ENCODE measurements at regions not wholly inside any gene's neighbourhood (a gene's known extent, or its start where the extent isn't known, plus 50 kb on each side); places are given as distances from the start of the nearest gene placed in this dataset.

- no peak overlapping the region for H3K4me3 ChIP-seq (ENCODE audit: low read depth, low read length)
- DNase-seq (ENCODE audit: low read depth), result no peak
- TF ChIP-seq CTCF (conservative IDR thresholded peaks at IDR 0.05; ENCODE audit: low read depth, low read length), result no peak
Measured at GRCh38 chr7:49125246-49125645, 200.9 kb downstream of the CDC14C start.

- no peak for DNase-seq (ENCODE audit: low read depth)
- TF ChIP-seq CTCF (conservative IDR thresholded peaks at IDR 0.05; ENCODE audit: low read depth, low read length), result no peak
- H3K4me3 ChIP-seq (ENCODE audit: low read depth, low read length), result no peak overlapping the region
Measured at GRCh38 chr7:49127359-49127913, 203.1 kb downstream of the CDC14C start.

- DNase-seq (ENCODE audit: low read depth), result no peak
- TF ChIP-seq CTCF (conservative IDR thresholded peaks at IDR 0.05; ENCODE audit: low read depth, low read length), result no peak
- H3K4me3 ChIP-seq (ENCODE audit: low read depth, low read length), result no peak overlapping the region
Measured at GRCh38 chr7:49137978-49138377, 213.6 kb downstream of the CDC14C start.

GRCh38 chr7:49150486-49150885, 226.1 kb downstream of the CDC14C start:
- DNase-seq (ENCODE audit: low read depth), result no peak
- no peak overlapping the region for H3K4me3 ChIP-seq (ENCODE audit: low read depth, low read length)
- no peak for TF ChIP-seq CTCF (conservative IDR thresholded peaks at IDR 0.05; ENCODE audit: low read depth, low read length)

- no peak for TF ChIP-seq CTCF (conservative IDR thresholded peaks at IDR 0.05; ENCODE audit: low read depth, low read length)
- no peak overlapping the region for H3K4me3 ChIP-seq (ENCODE audit: low read depth, low read length)
- no peak for DNase-seq (ENCODE audit: low read depth)
Measured at GRCh38 chr7:49151146-49151545, 226.8 kb downstream of the CDC14C start.

- no peak overlapping the region for H3K4me3 ChIP-seq (ENCODE audit: low read depth, low read length)
- no peak for TF ChIP-seq CTCF (conservative IDR thresholded peaks at IDR 0.05; ENCODE audit: low read depth, low read length)
- no peak for DNase-seq (ENCODE audit: low read depth)
Measured at GRCh38 chr7:49158321-49158720, 234.0 kb downstream of the CDC14C start.

- no peak overlapping the region for H3K4me3 ChIP-seq (ENCODE audit: low read depth, low read length)
- TF ChIP-seq CTCF (conservative IDR thresholded peaks at IDR 0.05; ENCODE audit: low read depth, low read length), result no peak
- DNase-seq (ENCODE audit: low read depth), result no peak
Measured at GRCh38 chr7:49159536-49159935, 235.2 kb downstream of the CDC14C start.
